ENCODE measurements at regions not wholly inside any gene's neighbourhood (a gene's known extent, or its start where the extent isn't known, plus 50 kb on each side); places are given as distances from the start of the nearest gene placed in this dataset.
"Not testable (repeated sequence)": the region's sequence is repeated elsewhere in the genome, so short reads cannot be mapped to it uniquely, and the experiment has no call there.

DNA sequence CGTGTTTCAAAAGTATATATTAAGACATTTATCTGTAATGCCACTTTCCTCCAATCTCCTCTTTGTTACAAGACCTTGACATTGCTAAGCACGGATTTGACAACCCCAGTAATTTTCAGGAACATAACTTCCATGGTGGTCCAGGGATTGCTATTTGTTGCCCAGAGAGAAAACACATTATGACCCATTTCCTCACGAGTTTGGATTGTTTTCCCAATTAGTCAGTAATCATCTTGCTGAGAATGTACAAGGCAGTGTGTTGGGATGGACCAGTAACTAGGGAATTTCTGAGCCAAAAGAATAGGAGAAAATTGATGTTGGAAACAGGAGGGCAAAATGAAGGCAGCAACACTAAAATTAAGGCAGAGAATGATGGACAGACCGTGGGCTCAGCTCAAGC is 574.1 kb downstream of the EBF1 start:
- H3K27ac ChIP-seq: no peak overlapping the region
- no peak for DNase-seq (ENCODE audit: low read depth, low spot score)

DNA sequence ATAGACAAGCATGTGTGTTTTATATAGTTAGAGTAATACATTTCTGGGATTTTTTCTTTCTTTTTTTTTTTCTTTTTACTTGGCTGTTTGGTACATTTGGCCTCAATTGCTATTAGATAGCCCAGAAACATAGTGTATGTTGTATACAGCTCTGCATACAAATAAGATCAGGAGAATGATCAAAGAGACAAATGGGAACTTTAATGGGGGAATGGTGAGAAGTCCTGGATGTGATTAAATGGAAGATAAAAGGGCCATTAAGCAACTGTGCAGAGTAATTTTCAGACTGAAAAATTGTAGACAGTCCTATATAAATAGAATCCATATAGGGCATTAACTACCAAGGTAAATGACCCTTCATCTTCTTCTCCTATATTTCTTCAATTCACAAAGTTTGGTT is 575.6 kb downstream of the EBF1 start:
- DNase-seq (ENCODE audit: low read depth, low spot score): no peak
- H3K27ac ChIP-seq: no peak overlapping the region

DNA sequence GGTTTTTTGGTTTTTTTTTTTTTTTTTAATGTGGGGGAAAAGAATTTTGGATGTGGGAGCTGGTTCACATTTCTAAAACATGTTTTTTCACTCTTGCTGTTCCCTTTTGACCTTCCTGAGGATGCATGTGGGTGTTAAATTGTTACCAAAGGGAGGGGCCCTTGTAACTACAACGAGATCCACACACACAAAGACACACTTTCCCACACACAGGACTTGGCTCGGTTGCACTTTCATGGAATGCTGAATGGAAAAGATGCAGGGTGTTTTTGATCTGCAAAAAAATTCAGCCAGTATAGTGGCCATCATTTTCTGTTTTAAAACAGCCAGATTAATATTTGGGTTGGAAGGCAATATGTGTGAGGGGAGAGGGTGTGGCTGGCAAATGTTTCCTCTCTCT is 576.9 kb downstream of the EBF1 start:
- no peak for DNase-seq (ENCODE audit: low read depth, low spot score)

DNA sequence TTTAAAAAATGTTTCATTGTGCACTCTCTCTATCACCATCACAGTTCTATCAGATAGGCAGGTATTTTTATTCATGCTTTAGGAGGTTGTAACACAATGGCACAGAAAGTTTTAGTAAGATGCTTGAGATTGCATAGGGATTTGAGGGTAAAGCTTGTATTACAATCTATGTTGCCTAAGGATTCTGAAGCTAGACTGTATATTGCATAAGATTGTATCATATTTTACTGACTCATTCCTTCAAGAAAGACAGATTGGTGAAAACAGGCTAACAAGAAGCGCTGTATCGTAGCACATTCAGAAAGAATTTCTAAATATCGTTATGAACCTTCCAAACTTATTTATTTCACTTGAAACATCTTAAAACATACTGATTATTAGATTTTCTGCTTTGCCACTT is 577.7 kb downstream of the EBF1 start:
- DNase-seq (ENCODE audit: low read depth, low spot score): no peak

More for the DNA sequence above, 576.9 kb downstream of the EBF1 start:
- H3K27ac ChIP-seq: no peak overlapping the region

DNA sequence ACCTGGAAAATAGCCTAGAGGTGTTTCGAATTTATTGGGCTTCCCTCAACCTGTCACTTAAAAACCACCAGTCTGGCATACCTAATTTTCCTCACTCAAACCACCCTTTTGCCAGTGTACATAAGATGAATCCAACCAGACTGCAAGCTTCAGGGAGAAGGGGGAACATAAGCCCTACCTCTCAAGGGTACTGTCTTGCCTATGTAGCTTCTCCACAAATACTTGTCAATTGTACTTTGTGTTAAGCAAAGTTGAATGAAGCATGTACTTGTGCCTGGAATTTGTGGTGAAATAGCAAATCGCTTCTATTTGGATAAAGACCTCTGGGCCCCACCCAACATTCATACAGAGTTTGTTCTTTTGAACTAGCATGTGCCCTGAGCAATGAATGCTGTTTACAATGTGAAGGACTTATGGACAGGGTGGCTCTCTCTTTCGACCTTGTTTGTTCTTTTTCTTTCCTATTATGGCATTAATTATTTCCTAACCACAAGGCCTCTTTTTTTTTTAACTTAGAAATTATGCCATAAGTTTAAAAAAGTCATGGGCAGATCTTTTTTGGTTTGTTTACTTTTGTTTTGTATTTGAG is 580.2 kb downstream of the EBF1 start:
- no peak overlapping the region for H3K27ac ChIP-seq
- DNase-seq (ENCODE audit: low read depth, low spot score): no peak

More for the DNA sequence above, 577.7 kb downstream of the EBF1 start:
- no peak overlapping the region for H3K27ac ChIP-seq

DNA sequence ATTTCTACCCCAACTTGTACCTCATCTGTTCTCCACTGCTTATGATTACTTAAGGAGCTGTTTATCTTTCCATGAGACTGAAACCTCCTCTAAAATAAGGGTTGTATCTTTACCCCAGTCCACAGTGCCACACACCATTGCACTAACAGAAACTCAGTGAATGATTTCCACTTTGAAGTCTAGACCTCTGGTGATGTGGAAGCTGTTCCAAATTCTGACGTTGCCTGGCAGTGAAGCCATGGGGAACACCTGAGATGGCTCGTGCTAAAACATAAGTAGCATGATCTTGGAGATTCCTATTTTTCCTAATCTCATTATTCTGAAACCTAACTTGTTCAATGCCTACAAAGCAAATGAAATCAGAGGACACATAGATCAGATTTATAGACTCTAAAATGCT is 583.2 kb downstream of the EBF1 start:
- H3K27ac ChIP-seq: no peak overlapping the region
- DNase-seq (ENCODE audit: low read depth, low spot score): no peak

DNA sequence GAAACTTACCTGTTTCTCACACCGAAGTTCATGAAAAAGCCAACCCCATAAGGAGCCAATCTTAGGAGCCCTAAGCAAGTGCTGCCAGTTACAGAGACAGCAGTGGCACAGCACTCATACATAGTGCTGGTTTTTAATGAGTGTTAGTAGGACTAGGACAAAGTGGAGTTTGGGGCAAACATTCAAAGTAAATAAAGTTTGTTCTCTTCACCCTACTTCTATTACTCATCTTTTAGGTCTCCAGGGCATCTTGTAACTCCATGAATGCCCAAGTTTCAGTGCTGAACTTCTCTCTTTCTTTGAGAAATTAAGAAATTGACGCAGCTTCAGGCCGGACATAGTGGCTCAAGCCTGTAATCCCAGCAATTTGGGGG is 584.7 kb downstream of the EBF1 start:
- no peak for DNase-seq (ENCODE audit: low read depth, low spot score)
- no peak overlapping the region for H3K27ac ChIP-seq

DNA sequence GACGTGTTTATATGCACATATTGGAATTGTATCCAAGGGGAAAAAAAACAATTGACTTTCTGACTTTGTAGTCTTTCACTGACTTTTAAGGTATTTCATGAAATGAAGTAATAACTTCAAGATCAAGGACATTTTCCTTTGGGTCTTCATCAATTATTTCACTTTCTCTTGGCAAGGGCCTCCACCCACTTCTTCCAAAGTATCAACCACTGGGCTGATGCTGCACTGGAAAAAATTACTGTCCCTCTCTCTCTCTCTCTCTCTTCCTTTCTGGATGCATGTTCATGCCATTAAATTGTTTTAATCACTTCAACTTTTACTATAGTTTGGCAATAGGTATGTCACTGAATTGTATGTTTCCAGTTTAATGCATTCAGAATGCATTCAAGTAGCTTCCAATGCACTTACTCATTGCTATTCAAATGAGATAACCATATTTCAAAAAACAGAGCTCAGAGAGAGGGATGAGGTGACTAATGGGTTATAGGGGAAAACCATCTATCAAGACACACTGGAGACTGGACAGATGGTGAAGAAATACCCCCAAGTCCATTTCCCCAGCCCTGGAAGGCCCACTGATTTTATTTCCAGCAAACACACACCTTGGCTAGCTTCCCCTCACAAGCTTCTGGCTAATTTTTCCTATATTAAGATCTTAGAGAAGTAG is 585.3 kb downstream of the EBF1 start:
- DNase-seq (ENCODE audit: low read depth, low spot score): no peak
- no peak overlapping the region for H3K27ac ChIP-seq

DNA sequence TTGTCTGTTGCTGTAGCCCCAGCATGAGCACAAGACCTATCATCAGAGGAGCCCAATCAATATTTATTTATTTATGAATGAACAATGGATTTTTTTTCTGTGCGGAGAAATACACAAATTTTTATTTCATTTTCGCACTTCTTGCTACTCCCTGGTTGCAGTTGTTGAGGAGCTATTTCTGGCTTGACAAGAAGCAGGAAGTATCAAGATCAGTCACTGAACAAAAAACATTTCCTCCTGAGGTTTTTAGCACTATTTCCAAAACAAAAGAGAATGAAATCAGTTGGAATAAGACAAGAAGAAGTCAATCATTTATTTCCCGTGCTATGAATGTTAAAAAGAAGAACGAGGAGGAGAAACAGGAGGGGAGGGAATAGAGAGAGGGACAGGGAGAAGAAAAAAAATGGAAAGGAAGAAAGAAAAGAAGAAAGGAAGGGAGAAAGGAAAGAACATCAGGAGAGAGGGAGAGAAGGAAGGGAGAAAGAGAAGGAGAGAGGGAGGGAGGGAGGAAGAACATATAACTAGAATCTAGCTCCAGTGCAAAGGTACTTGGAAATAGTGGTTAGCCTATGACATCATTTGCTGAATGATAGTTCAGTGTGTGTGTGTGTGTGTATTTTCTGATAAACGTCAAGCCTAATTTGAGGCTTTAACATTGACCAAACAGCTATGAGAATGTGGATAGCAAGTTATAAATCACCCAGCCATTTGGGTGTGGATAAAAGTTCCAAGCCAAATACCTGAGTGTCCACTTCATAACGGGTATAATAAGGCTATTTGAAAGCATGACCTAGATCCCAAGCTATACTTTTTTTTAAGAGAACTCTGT is 586.0 kb downstream of the EBF1 start:
- no peak overlapping the region for H3K27ac ChIP-seq
- no peak for DNase-seq (ENCODE audit: low read depth, low spot score)

DNA sequence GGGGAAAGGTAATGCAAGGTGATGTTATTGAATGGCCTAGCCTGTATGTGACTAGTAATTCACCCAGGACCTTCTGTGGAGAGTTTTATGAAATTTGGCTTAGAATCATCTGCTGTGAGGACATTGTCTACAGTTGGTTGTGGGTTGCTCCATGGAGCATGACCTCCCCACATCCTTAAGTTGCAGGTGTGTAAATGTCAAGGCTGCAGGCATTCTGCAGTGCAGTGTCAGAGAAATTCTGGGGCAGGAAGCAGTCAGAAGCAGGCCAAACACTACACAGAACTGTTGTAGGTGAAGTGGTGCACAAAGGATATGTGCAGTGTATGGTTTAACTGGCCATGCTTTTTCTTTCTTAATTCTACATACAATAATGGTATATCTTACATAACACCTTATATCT is 588.3 kb downstream of the EBF1 start:
- no peak for DNase-seq (ENCODE audit: low read depth, low spot score)
- no peak overlapping the region for H3K27ac ChIP-seq

DNA sequence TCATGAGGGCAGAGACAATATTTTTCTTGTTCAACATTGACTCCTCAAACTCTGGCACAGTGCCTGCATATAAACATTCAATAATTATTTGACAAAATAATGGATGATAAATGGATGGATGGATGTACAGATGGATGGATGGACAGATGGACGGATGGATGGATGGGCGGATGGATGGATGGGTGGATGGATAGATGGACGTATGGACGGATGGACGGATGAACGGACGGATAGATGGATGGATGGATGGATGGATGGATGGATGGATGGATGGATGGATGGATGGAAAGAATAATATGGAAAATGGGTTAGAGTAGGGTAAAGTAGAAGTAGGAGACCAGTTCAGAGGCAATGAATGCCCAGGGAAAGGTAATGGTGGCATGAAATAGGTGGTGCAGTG is 589.2 kb downstream of the EBF1 start:
- no peak for DNase-seq (ENCODE audit: low read depth, low spot score)
- H3K27ac ChIP-seq: no peak overlapping the region

DNA sequence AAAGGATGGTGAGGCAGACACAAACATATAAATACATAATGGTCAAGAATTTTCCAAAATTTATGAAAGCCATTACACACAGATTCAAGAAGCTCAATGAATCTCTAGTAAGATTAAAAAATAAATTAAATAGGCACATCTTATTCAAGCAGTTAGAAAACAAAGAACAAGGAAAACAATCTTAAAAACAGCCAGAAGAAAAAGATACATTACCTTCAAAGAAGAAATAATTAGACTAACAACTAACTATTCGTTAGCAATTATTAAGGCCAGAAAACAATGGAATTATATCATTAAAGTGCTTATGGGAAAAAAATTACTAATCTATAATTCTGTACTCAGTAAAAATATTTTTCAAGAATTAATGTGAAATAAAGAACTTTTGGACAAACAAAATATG is 593.1 kb downstream of the EBF1 start:
- DNase-seq (ENCODE audit: low read depth, low spot score): no peak
- no peak overlapping the region for H3K27ac ChIP-seq

DNA sequence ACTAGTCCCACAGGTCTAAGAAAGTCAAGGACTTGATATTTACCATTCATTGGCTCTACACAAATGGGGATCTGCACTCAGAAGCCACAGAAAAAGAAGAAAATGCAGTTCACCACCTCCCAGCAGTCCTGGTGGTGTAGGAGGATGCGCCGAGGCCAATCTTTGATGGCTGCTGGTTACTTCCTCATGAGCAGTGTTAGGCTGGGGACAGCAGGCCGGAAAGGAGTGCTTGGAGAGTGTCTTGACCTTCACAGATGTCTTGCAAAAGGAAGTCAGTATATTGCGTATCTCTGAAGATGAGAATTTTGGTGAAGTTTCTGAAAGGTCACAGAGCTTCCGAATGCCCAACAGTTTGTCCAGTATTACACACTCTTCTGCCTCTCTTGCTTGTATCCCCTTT is 597.0 kb downstream of the EBF1 start:
- H3K27ac ChIP-seq: no peak overlapping the region
- DNase-seq (ENCODE audit: low read depth, low spot score): no peak

DNA sequence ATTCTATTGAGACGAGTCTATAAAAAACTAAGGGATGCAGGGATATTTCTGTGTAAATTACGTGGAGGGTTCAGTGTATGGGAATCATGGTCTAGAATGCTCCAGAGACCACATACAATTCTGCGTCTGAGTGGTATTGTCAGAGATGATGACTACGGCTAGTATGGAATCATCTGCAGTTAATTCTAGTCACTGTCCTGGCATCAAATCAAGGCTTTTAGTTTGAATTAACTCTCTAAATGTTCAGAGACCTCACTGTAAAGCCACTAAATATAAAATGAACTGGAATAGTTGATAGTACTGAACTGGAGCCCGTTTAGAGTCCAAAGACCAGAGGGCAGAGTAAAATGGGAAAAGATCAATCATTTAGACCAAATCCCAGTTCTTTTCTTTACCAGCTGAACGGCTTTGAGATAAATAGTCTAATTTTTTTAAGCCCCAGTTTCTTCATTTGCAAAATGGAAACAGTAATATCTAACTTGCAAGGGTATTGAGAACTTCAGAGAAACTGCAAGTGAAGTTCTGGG is 599.8 kb downstream of the EBF1 start:
- no peak overlapping the region for H3K27ac ChIP-seq
- no peak for DNase-seq (ENCODE audit: low read depth, low spot score)

DNA sequence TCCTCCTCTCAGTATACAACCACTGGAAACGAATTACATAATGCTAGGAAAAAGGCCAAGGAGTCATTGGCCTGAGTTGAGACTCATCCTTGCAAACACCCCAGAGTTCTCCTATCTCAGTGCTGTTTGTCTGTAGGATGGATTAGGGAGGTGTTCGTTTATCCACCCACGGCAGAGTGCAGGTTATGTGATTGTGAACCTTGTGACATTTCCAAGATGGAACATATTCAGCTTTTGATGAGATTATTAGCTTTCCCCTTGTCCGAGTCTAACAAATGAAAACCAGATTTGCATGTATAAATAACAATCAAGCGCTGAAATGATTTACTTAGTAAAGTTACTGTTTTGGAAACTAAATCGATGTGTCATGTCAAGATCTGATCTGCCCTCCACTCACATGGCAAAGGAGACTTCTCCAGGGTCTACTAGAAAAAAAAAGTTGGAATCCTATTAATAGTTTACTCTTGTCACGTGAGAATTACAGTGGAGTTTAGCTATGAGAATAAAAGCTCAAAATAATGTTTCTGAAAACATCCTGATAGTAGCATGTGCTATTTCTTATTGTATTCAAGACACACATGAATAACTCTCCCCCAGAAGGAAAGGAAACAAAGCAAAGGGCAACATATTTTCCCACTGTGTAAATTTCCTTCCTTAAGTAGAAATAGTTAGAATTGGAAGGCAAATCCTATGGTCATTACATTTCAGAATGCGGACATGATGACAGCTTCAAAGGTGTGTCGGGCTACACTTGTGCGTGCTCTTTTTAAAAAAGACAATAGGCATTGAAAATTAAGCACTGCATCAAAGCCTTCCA is 600.4 kb downstream of the EBF1 start:
- DNase-seq (ENCODE audit: low read depth, low spot score): no peak
- H3K27ac ChIP-seq: no peak overlapping the region

DNA sequence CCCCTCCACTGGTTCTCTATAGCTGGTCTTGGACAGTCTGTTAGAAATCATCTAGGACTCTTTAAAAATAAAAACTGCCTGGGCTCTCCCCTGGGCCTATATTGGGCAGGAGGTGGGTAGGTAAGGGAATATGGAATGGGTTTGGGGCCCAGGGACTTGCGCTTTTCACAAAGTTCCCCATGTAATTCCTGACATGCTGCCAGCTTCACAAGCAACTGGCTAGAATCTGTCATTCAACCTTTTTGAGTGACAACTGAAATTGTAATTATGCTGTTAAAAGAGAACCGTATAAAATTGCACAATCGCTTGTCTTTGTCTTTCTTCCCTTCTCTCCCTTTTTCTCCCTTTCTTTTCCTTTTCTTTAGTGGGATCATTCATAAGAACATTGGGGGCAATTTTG is 603.1 kb downstream of the EBF1 start:
- H3K27ac ChIP-seq: no peak overlapping the region
- no peak for DNase-seq (ENCODE audit: low read depth, low spot score)

DNA sequence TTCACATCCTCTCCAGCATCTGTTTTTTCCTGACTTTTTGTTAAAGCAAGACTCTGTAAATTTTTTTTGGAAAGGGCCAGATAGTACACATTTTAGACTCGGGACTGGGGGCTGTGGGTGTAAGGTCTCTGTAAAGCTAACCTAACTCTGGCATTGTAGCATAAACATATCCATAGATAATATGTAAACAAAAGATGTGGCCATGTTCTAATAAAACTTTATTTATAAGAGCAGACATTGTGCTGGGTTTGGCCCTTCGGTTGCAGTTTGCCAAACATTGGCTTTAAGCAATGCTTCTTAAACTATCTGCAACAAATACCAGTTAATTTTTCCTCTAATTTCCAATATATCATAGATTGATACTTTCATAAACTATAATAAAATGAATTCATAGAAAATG is 605.2 kb downstream of the EBF1 start:
- H3K27ac ChIP-seq: no peak overlapping the region
- DNase-seq (ENCODE audit: low read depth, low spot score): no peak

DNA sequence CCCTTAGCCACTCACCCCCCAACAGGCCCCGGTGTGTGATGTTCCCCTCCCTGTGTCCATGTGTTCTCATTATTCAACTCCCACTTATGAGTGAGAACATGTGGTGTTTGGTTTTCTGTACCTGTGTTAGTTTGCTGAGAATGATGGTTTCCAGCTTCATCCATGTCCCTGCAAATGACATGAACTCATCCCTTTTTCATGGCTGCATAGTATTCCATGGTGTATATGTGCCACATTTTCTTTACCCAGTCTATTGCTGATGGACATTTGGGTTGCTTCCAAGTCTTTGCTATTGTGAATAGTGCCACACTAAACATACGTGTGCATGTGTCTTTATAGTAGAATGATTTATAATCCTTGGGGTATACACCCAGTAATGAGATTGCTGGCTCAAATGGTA is 605.7 kb downstream of the EBF1 start:
- not testable (repeated sequence) for DNase-seq (ENCODE audit: low read depth, low spot score); H3K27ac ChIP-seq

DNA sequence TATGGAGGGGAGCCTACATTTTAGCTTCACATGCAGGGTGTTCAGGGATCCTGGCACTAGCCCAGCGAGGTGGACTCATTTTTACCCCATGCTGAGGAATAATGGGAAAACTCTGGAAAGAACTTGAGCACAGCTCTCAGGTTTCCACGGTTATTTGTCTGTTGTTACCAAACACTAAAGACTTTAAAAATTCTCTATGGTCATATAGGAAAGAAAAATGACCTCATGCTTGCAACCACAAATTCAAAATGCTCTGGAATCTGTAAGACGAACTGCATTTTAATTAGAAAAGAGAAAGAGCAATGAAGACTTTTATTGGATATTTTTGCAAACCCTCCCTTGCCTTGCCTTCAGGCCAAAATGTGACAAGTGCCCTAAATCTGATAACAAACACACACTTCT is 606.9 kb downstream of the EBF1 start:
- no peak for DNase-seq (ENCODE audit: low read depth, low spot score)
- H3K27ac ChIP-seq: no peak overlapping the region

DNA sequence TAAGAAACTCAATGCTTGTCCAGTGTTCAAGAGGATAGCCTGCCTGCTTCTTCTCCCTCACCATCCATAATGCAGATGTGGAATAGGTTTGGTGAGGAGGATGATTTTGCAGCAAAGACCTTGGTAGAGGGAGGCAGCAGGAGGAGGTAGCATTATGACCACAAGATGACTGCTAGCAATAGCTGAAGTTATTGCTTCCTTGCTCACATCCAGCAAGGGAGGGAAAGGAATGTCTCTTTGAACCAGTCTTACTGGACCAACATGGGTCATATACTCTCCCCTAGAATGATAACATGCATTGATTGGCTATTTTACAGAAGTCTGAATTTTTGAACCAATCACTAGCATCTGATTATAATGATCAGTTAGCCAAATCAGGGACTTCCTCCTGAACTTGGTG is 607.6 kb downstream of the EBF1 start:
- no peak overlapping the region for H3K27ac ChIP-seq
- DNase-seq (ENCODE audit: low read depth, low spot score): no peak

DNA sequence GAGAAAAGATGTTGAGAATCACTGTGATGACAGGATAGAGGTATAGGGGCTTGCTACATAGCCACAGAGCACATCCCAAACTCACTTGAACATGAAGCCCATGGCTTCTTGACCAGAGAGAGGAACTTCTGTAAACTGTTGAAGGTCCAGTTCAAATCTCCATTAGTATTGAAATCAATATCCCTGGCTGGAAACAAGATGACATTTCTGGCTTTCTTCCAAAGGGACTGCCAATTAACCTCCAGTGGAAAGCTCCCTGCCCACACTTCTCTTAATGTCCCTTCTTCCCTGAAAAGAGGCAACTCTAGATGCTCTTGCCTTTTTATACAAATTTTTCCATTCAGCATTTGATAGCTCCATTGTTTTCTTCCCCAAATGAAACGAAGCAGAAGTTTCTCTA is 612.1 kb downstream of the EBF1 start:
- no peak for DNase-seq (ENCODE audit: low read depth, low spot score)

More for the DNA sequence above, 612.1 kb downstream of the EBF1 start:
- H3K27ac ChIP-seq: no peak overlapping the region

Data from epithelial cell of prostate (primary cell).